Osteocyte (in vitro differentiated cells): ENCODE measurements at regions not wholly inside any gene's neighbourhood (a gene's known extent, or its start where the extent isn't known, plus 50 kb on each side); places are given as distances from the start of the nearest gene placed in this dataset.
A peak's percentile ranks its signal among the peaks of the same experiment; 100 is the strongest.

ENCODE experiments used
- DNase-seq: peaks from one replicate; pipeline ENCODE4 v3.0.0; 2021; ENCODE audit warnings: mixed read lengths; ENCODE audit not compliant: unreplicated experiment; ENCODE audit errors: extremely low spot score
- H3K27ac Mint-ChIP-seq: one replicate; pipeline ENCODE4 v1.8.0; 2021; ENCODE audit warnings: mild to moderate bottlenecking, mixed read lengths; ENCODE audit not compliant: unreplicated experiment
- H3K27me3 Mint-ChIP-seq: one replicate; pipeline ENCODE4 v1.8.0; 2021; ENCODE audit warnings: mixed read lengths; ENCODE audit not compliant: unreplicated experiment
- H3K36me3 Mint-ChIP-seq: one replicate; pipeline ENCODE4 v1.8.0; 2021; ENCODE audit warnings: mixed read lengths; ENCODE audit not compliant: unreplicated experiment
- H3K4me1 Mint-ChIP-seq: one replicate; pipeline ENCODE4 v1.8.0; 2021; ENCODE audit warnings: mixed read lengths; ENCODE audit not compliant: unreplicated experiment
- H3K4me3 Mint-ChIP-seq: one replicate; pipeline ENCODE4 v1.8.0; 2021; ENCODE audit warnings: mild to moderate bottlenecking, moderate library complexity, mixed read lengths; ENCODE audit not compliant: unreplicated experiment
- H3K9me3 Mint-ChIP-seq: one replicate; pipeline ENCODE4 v1.8.0; 2021; ENCODE audit warnings: mixed read lengths; ENCODE audit not compliant: unreplicated experiment
- TF ChIP-seq, protein P1 (sequence below): fragments of 200-600 bp; sonication (generic); IDR thresholded peaks from 2 replicates; pipeline ENCODE4 v1.5.0; 2021; ENCODE audit warnings: antibody characterized with exemption, mild to moderate bottlenecking, moderate library complexity

DNA sequence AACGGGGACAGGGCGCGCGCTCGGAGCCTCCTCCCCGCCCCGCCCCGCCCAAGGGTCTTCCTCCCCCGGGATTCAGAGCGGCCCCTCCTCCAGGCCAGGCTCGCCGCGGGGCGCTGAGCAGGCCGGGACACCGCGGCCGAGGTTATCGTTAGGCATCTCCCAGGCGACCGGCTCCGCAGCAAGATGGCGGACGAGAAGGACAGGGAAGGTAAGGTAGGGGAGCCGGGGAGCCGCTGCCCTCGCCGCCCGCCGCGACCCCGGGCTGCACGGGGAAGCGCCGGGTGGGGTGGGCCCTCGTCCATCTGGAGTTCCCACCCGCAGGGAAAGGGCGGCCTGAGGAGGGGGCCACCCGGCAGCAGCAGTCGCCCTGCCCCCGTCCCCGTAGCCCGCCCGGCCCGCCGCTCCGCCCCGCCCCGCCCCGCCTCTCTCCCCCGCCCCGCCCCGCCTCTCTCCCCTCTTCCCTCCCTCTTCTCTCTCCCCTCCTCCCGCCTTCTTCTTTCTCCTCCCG, 105.9 kb upstream of the HNRNPU start:
- DNase-seq, result peak; percentile 92
- TF ChIP-seq, protein P1, sequence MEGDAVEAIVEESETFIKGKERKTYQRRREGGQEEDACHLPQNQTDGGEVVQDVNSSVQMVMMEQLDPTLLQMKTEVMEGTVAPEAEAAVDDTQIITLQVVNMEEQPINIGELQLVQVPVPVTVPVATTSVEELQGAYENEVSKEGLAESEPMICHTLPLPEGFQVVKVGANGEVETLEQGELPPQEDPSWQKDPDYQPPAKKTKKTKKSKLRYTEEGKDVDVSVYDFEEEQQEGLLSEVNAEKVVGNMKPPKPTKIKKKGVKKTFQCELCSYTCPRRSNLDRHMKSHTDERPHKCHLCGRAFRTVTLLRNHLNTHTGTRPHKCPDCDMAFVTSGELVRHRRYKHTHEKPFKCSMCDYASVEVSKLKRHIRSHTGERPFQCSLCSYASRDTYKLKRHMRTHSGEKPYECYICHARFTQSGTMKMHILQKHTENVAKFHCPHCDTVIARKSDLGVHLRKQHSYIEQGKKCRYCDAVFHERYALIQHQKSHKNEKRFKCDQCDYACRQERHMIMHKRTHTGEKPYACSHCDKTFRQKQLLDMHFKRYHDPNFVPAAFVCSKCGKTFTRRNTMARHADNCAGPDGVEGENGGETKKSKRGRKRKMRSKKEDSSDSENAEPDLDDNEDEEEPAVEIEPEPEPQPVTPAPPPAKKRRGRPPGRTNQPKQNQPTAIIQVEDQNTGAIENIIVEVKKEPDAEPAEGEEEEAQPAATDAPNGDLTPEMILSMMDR, result no peak
- Mint-ChIP-seq H3K36me3 (no peaks in the 10 kb centered on the region), H3K27ac (peak overlapping the region; percentile 99), H3K27me3 (no peaks in the 10 kb centered on the region), H3K4me1 (peaks cover 27% of the 10 kb centered on the region), H3K9me3 (no peaks in the 10 kb centered on the region), H3K4me3 (peak overlapping the region; percentile 91)

DNA sequence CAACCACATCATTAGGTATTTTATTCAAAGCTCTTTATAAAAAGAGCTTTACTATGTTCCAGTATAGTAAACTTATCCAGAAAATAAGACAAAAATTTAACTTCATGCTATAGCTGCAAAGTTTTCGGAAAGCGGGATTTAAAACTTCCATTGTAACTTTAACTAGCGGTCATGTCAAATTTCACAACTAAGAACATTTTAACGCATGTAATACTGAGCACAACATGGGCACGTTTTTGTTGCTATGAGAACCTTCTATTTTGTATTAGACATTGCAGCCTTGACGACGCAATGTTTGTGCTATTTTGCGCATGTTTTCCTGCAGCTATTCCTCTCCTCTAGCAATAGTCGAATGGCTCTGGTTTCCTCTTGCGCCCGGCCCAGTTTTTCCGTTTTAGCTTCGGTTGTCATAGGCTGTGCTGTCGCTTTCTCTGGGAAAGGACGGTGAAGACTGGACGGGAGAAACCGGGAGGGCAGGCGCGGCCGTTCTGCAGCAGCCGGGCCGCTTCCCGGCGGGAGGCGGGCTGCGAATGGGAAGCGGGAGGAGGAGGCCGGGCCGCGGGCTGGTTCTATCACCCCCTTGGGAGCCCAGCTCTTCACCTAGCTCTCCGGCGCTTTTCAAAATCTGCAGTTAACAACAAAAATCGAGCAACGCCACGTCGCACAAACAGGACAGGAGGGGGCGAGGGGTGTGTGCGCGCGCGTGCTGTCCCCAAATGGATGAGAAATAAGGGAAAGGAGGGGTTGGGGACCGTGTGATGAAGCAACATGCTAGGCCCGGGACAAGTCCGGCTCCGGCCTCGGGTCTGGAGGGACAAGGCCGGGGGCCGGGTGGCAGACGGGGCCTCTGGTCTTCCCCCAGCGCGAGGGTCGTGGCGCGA, 105.3 kb upstream of the HNRNPU start:
- Mint-ChIP-seq H3K4me1 (peaks cover 34% of the 10 kb centered on the region), H3K27me3 (no peaks in the 10 kb centered on the region), H3K4me3 (peak overlapping the region; percentile 88), H3K27ac (peak overlapping the region; percentile 99), H3K9me3 (no peaks in the 10 kb centered on the region), H3K36me3 (no peaks in the 10 kb centered on the region)
- TF ChIP-seq, protein P1, result no peak
- peak; percentile 93 for DNase-seq

DNA sequence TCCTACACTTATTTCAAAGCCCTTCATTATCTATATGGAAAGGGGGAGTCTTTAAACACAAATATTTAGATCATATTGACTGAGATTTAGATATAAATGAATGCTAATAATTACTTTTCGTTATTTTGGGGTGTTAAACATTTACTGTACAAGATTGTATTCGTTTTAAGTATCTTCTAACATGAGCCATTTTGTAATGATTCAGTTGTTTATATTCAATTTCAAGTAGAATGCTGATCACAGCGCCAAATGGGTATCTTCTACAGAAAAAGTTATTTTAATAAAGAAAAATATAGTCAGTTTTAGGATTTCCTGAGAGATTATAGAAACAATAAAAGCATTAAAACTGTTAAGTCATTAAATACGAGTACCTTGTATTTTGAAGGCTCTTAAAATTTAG, 104.5 kb upstream of the HNRNPU start:
- no peak for DNase-seq
- Mint-ChIP-seq H3K9me3 (no peaks in the 10 kb centered on the region), H3K4me3 (peak overlapping the region; percentile 88), H3K4me1 (peaks cover 41% of the 10 kb centered on the region), H3K27ac (peak overlapping the region; percentile 99), H3K36me3 (no peaks in the 10 kb centered on the region), H3K27me3 (no peaks in the 10 kb centered on the region)
- TF ChIP-seq, protein P1, result no peak

DNA sequence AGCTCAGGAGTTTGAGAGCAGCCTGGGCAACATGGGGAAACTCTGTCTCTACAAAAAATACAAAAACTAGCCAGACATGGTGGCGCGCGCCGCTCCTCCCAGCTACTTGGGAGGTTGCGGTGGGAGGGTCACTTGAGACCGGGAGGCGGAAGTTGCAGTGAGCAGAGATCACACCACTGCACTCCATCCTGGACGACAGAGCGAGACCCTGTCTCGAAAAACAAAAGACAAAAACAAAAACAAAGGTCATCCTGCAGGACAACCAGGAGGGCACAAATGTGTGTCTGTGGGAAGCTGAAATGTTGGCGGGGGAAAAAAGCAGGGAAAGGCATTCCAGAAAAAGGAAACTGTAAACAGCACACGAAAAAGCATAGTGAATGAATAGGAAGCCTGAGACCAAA, 104.1 kb upstream of the HNRNPU start:
- H3K27ac Mint-ChIP-seq, result peak overlapping the region; percentile 99

DNA sequence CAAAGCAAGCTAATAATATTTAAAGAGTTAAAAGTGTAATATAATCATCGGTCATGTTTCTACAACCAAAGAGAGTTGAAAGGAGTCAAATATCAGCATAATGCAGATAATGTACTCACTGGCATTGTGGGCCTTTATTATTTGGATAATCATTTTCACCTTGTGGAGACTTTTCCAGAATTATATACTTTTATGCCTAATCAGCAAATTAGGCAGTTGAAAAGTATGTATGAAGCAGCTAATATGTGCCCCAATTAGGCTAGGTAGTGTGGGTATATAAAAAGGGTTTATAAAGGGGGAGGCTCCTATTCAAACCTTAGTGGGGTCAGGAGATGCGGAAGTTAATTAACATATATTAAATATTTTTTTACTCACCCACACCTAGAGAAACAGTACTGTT, 102.8 kb upstream of the HNRNPU start:
- TF ChIP-seq, protein P1, result no peak
- no peak for DNase-seq
- H3K27me3 Mint-ChIP-seq, result no peaks in the 10 kb centered on the region
- H3K4me3 Mint-ChIP-seq, result no peak overlapping the region
- no peaks in the 10 kb centered on the region for H3K36me3 Mint-ChIP-seq
- H3K27ac Mint-ChIP-seq, result no peak overlapping the region
- peaks cover 48% of the 10 kb centered on the region for H3K4me1 Mint-ChIP-seq
- no peaks in the 10 kb centered on the region for H3K9me3 Mint-ChIP-seq

More for the DNA sequence above, 104.1 kb upstream of the HNRNPU start:
- no peaks in the 10 kb centered on the region for H3K9me3 Mint-ChIP-seq
- TF ChIP-seq, protein P1, result no peak
- no peaks in the 10 kb centered on the region for H3K27me3 Mint-ChIP-seq
- H3K4me1 Mint-ChIP-seq, result peaks cover 46% of the 10 kb centered on the region
- no peaks in the 10 kb centered on the region for H3K36me3 Mint-ChIP-seq
- DNase-seq, result no peak
- H3K4me3 Mint-ChIP-seq, result peak overlapping the region; percentile 88
